ENCODE measurements at regions not wholly inside any gene's neighbourhood (a gene's known extent, or its start where the extent isn't known, plus 50 kb on each side); places are given as distances from the start of the nearest gene placed in this dataset.
"Not testable (repeated sequence)": the region's sequence is repeated elsewhere in the genome, so short reads cannot be mapped to it uniquely, and the experiment has no call there.

GRCh38 chr3:82384181-82384580 is 622.7 kb upstream of the GBE1 start:
- Histone ChIP-seq H3K27me3 (ENCODE audit: control insufficient read depth in 2 of 2, insufficient read depth in 1 of 2, low read length in 1 of 2) (no peaks in the 10 kb centered on the region), H3K9me3 (ENCODE audit: control insufficient read depth in 2 of 2, insufficient read depth in 1 of 2, low read length in 1 of 2) (no peaks in the 10 kb centered on the region), H3K27ac (ENCODE audit: low read depth in 1 of 2, low read length in 1 of 2) (no peak overlapping the region), H3K36me3 (ENCODE audit: control insufficient read depth in 2 of 2, insufficient read depth in 2 of 2, low read length in 1 of 2) (no peaks in the 10 kb centered on the region), H3K4me1 (ENCODE audit: control insufficient read depth in 2 of 2, insufficient read depth in 2 of 2, low read length in 2 of 2) (no peaks in the 10 kb centered on the region), H3K4me3 (ENCODE audit: low read length in 2 of 2) (no peak overlapping the region)
- no peak for DNase-seq (ENCODE audit: low read depth in 6 of 9, low spot score in 9 of 9)
- 80% methylated on average over 3 of the region's 3 CpGs for WGBS

GRCh38 chr3:82382831-82383230 is 621.4 kb upstream of the GBE1 start:
- Histone ChIP-seq H3K9me3 (ENCODE audit: control insufficient read depth in 2 of 2, insufficient read depth in 1 of 2, low read length in 1 of 2) (peaks cover 0 to 6% of the 10 kb centered on the region in 2 donors), H3K4me3 (ENCODE audit: low read length in 2 of 2) (no peak overlapping the region), H3K27me3 (ENCODE audit: control insufficient read depth in 2 of 2, insufficient read depth in 1 of 2, low read length in 1 of 2) (no peaks in the 10 kb centered on the region), H3K27ac (ENCODE audit: low read depth in 1 of 2, low read length in 1 of 2) (no peak overlapping the region), H3K4me1 (ENCODE audit: control insufficient read depth in 2 of 2, insufficient read depth in 2 of 2, low read length in 2 of 2) (no peaks in the 10 kb centered on the region), H3K36me3 (ENCODE audit: control insufficient read depth in 2 of 2, insufficient read depth in 2 of 2, low read length in 1 of 2) (no peaks in the 10 kb centered on the region)
- 93% methylated on average over 4 of the region's 4 CpGs for WGBS
- DNase-seq (ENCODE audit: low read depth in 6 of 9, low spot score in 9 of 9), result no peak

- WGBS, result 91% methylated on average over 2 of the region's 2 CpGs
- Histone ChIP-seq H3K9me3 (ENCODE audit: control insufficient read depth in 2 of 2, insufficient read depth in 1 of 2, low read length in 1 of 2) (peaks cover 0 to 18% of the 10 kb centered on the region in 2 donors), H3K27ac (ENCODE audit: low read depth in 1 of 2, low read length in 1 of 2) (no peak overlapping the region)
Observed at GRCh38 chr3:82378392-82378791, 616.9 kb upstream of the GBE1 start.

DNA sequence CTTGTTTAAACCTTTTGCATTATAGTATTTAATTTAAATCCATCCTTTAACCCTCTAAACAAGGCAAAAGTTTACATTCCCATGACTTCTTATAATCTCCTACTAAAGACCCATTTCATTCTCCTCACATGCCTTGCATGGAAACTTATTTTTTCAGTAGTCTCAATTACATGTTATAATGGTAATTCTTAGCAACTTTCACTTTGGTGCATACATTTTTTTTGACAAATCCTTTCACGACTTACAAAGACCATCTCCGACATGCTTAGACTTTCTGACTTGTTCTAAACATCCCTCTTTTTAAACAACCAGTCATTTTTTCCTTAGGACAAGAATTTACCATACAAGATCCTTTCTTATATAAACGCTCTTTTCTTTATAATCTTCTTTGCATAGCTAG is 615.4 kb upstream of the GBE1 start:
- H3K9me3 ChIP-seq (ENCODE audit: control insufficient read depth in 2 of 2, insufficient read depth in 1 of 2, low read length in 1 of 2), result peaks cover 0 to 18% of the 10 kb centered on the region in 2 donors
- no peak overlapping the region for H3K4me3 ChIP-seq (ENCODE audit: low read length in 2 of 2)
- H3K27me3 ChIP-seq (ENCODE audit: control insufficient read depth in 2 of 2, insufficient read depth in 1 of 2, low read length in 1 of 2), result no peaks in the 10 kb centered on the region
- H3K27ac ChIP-seq (ENCODE audit: low read depth in 1 of 2, low read length in 1 of 2), result no peak overlapping the region
- no peak for DNase-seq (ENCODE audit: low read depth in 6 of 9, low spot score in 9 of 9)
- 84% methylated on average over 3 of the region's 3 CpGs for WGBS
- H3K4me1 ChIP-seq (ENCODE audit: control insufficient read depth in 2 of 2, insufficient read depth in 2 of 2, low read length in 2 of 2), result no peaks in the 10 kb centered on the region
- no peaks in the 10 kb centered on the region for H3K36me3 ChIP-seq (ENCODE audit: control insufficient read depth in 2 of 2, insufficient read depth in 2 of 2, low read length in 1 of 2)

More at GRCh38 chr3:82378392-82378791, 616.9 kb upstream of the GBE1 start:
- H3K27me3 ChIP-seq (ENCODE audit: control insufficient read depth in 2 of 2, insufficient read depth in 1 of 2, low read length in 1 of 2), result no peaks in the 10 kb centered on the region
- no peak overlapping the region for H3K4me3 ChIP-seq (ENCODE audit: low read length in 2 of 2)
- DNase-seq (ENCODE audit: low read depth in 6 of 9, low spot score in 9 of 9), result no peak
- H3K36me3 ChIP-seq (ENCODE audit: control insufficient read depth in 2 of 2, insufficient read depth in 2 of 2, low read length in 1 of 2), result no peaks in the 10 kb centered on the region
- H3K4me1 ChIP-seq (ENCODE audit: control insufficient read depth in 2 of 2, insufficient read depth in 2 of 2, low read length in 2 of 2), result no peaks in the 10 kb centered on the region

GRCh38 chr3:82373833-82374232 is 612.4 kb upstream of the GBE1 start:
- not testable (repeated sequence) for H3K4me3 ChIP-seq (ENCODE audit: low read length in 2 of 2); H3K4me1 ChIP-seq (ENCODE audit: control insufficient read depth in 2 of 2, insufficient read depth in 2 of 2, low read length in 2 of 2); H3K27ac ChIP-seq (ENCODE audit: low read depth in 1 of 2, low read length in 1 of 2); H3K27me3 ChIP-seq (ENCODE audit: control insufficient read depth in 2 of 2, insufficient read depth in 1 of 2, low read length in 1 of 2); H3K36me3 ChIP-seq (ENCODE audit: control insufficient read depth in 2 of 2, insufficient read depth in 2 of 2, low read length in 1 of 2); DNase-seq (ENCODE audit: low read depth in 6 of 9, low spot score in 9 of 9)
- H3K9me3 ChIP-seq (ENCODE audit: control insufficient read depth in 2 of 2, insufficient read depth in 1 of 2, low read length in 1 of 2), result peaks cover 0 to 18% of the 10 kb centered on the region in 2 donors
- WGBS, result 86% methylated on average over 4 of the region's 4 CpGs

GRCh38 chr3:82364827-82365226 is 603.4 kb upstream of the GBE1 start:
- no peak for DNase-seq (ENCODE audit: low read depth in 6 of 9, low spot score in 9 of 9)
- Histone ChIP-seq H3K36me3 (ENCODE audit: control insufficient read depth in 2 of 2, insufficient read depth in 2 of 2, low read length in 1 of 2) (no peaks in the 10 kb centered on the region), H3K27me3 (ENCODE audit: control insufficient read depth in 2 of 2, insufficient read depth in 1 of 2, low read length in 1 of 2) (no peaks in the 10 kb centered on the region), H3K27ac (ENCODE audit: low read depth in 1 of 2, low read length in 1 of 2) (no peak overlapping the region), H3K4me3 (ENCODE audit: low read length in 2 of 2) (no peak overlapping the region), H3K4me1 (ENCODE audit: control insufficient read depth in 2 of 2, insufficient read depth in 2 of 2, low read length in 2 of 2) (no peaks in the 10 kb centered on the region), H3K9me3 (ENCODE audit: control insufficient read depth in 2 of 2, insufficient read depth in 1 of 2, low read length in 1 of 2) (no peaks in the 10 kb centered on the region)
- WGBS, result 93% methylated on average over 4 of the region's 4 CpGs

GRCh38 chr3:82363131-82363530 is 601.7 kb upstream of the GBE1 start:
- Histone ChIP-seq H3K27me3 (ENCODE audit: control insufficient read depth in 2 of 2, insufficient read depth in 1 of 2, low read length in 1 of 2) (no peaks in the 10 kb centered on the region), H3K4me3 (ENCODE audit: low read length in 2 of 2) (no peak overlapping the region), H3K9me3 (ENCODE audit: control insufficient read depth in 2 of 2, insufficient read depth in 1 of 2, low read length in 1 of 2) (no peaks in the 10 kb centered on the region), H3K36me3 (ENCODE audit: control insufficient read depth in 2 of 2, insufficient read depth in 2 of 2, low read length in 1 of 2) (no peaks in the 10 kb centered on the region), H3K27ac (ENCODE audit: low read depth in 1 of 2, low read length in 1 of 2) (no peak overlapping the region), H3K4me1 (ENCODE audit: control insufficient read depth in 2 of 2, insufficient read depth in 2 of 2, low read length in 2 of 2) (no peaks in the 10 kb centered on the region)
- 92% methylated on average over 1 of the region's 1 CpG for WGBS
- no peak for DNase-seq (ENCODE audit: low read depth in 6 of 9, low spot score in 9 of 9)

GRCh38 chr3:82355228-82355627 is 593.8 kb upstream of the GBE1 start:
- no peaks in the 10 kb centered on the region for H3K9me3 ChIP-seq (ENCODE audit: control insufficient read depth in 2 of 2, insufficient read depth in 1 of 2, low read length in 1 of 2)
- WGBS, result 75% methylated on average over 2 of the region's 2 CpGs
- H3K36me3 ChIP-seq (ENCODE audit: control insufficient read depth in 2 of 2, insufficient read depth in 2 of 2, low read length in 1 of 2), result no peaks in the 10 kb centered on the region
- H3K4me1 ChIP-seq (ENCODE audit: control insufficient read depth in 2 of 2, insufficient read depth in 2 of 2, low read length in 2 of 2), result no peaks in the 10 kb centered on the region
- no peaks in the 10 kb centered on the region for H3K27me3 ChIP-seq (ENCODE audit: control insufficient read depth in 2 of 2, insufficient read depth in 1 of 2, low read length in 1 of 2)
- no peak for DNase-seq (ENCODE audit: low read depth in 6 of 9, low spot score in 9 of 9)
- H3K27ac ChIP-seq (ENCODE audit: low read depth in 1 of 2, low read length in 1 of 2), result no peak overlapping the region
- no peak overlapping the region for H3K4me3 ChIP-seq (ENCODE audit: low read length in 2 of 2)

DNA sequence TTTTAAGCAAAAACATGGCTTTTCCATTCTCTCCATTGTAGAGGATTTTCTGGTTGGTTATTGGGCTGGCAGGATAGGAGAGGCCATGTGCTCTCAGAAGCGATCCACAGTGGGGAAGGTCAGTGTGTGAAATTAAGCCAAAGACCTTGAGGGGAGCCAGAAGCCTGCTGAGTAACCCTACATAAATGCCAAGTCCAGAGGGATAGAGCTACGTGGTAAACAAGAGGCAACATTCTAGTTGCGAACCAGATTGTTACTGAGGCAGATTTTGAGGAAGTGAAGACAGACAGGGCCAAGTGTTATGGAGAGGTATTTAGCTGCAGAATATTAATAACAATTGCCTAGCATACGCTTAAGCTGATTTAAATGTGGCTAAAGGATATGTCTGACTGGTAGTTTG is 592.8 kb upstream of the GBE1 start:
- DNase-seq (ENCODE audit: low read depth in 6 of 9, low spot score in 9 of 9), result no peak
- WGBS, result 85% methylated on average over 4 of the region's 4 CpGs

More for the DNA sequence above, 592.8 kb upstream of the GBE1 start:
- Histone ChIP-seq H3K4me1 (ENCODE audit: control insufficient read depth in 2 of 2, insufficient read depth in 2 of 2, low read length in 2 of 2) (no peaks in the 10 kb centered on the region), H3K27ac (ENCODE audit: low read depth in 1 of 2, low read length in 1 of 2) (no peak overlapping the region), H3K4me3 (ENCODE audit: low read length in 2 of 2) (no peak overlapping the region), H3K27me3 (ENCODE audit: control insufficient read depth in 2 of 2, insufficient read depth in 1 of 2, low read length in 1 of 2) (no peaks in the 10 kb centered on the region), H3K36me3 (ENCODE audit: control insufficient read depth in 2 of 2, insufficient read depth in 2 of 2, low read length in 1 of 2) (no peaks in the 10 kb centered on the region), H3K9me3 (ENCODE audit: control insufficient read depth in 2 of 2, insufficient read depth in 1 of 2, low read length in 1 of 2) (no peaks in the 10 kb centered on the region)

All from thymus (tissue), 11 donors.